ENCODE measurements at regions not wholly inside any gene's neighbourhood (a gene's known extent, or its start where the extent isn't known, plus 50 kb on each side); places are given as distances from the start of the nearest gene placed in this dataset.

DNA sequence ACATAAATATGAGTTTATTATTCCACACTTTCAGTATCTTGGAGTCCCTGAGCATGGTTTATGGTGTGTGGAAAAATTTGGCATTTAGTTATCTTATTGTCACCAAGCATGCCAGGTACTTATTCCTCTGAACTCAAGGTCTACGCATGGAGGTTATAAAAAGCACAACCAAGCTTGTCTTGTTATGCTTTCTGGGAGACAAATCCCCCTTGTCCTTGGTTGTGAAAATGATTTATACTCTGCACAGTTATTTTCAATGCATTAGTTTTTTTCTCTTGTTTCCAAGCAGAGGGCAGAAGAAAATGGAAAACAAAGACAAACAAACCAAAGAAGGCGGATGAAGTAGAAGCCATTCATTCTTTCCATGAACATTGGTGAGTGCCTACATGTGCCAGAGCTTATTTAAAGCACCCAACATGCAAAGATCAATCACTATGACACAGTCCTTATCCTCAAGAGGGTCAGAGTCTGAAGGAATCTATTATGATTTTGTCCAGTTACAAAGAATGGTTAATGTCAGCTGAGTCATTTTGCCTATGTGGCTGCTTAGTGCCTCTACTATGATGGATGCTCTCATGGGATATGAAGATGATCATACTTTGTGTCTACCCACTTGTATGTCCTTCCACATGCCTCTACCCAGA lies 323.1 kb downstream of the TENT4A start:
- 70 to 89% methylated on average over 2 of the region's 2 CpGs for WGBS, 2 donors
- H3K9me3 ChIP-seq, result no peaks in the 10 kb centered on the region
- ATAC-seq (ENCODE audit: low FRiP score in 2 of 2) (no peak), DNase-seq (no peak)
- no peak overlapping the region for H3K4me3 ChIP-seq
- no peaks in the 10 kb centered on the region for H3K4me1 ChIP-seq
- no peaks in the 10 kb centered on the region for H3K27me3 ChIP-seq
- no peaks in the 10 kb centered on the region for H3K36me3 ChIP-seq
- TF ChIP-seq POLR2AphosphoS5 (IDR thresholded peaks at IDR 0.05), result no peak
- no peak for TF ChIP-seq EP300 (IDR thresholded peaks at IDR 0.05)
- TF ChIP-seq, protein P1, sequence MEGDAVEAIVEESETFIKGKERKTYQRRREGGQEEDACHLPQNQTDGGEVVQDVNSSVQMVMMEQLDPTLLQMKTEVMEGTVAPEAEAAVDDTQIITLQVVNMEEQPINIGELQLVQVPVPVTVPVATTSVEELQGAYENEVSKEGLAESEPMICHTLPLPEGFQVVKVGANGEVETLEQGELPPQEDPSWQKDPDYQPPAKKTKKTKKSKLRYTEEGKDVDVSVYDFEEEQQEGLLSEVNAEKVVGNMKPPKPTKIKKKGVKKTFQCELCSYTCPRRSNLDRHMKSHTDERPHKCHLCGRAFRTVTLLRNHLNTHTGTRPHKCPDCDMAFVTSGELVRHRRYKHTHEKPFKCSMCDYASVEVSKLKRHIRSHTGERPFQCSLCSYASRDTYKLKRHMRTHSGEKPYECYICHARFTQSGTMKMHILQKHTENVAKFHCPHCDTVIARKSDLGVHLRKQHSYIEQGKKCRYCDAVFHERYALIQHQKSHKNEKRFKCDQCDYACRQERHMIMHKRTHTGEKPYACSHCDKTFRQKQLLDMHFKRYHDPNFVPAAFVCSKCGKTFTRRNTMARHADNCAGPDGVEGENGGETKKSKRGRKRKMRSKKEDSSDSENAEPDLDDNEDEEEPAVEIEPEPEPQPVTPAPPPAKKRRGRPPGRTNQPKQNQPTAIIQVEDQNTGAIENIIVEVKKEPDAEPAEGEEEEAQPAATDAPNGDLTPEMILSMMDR (IDR thresholded peaks at IDR 0.05), result no peak
- TF ChIP-seq POLR2A (IDR thresholded peaks at IDR 0.05), result no peak
- no peak overlapping the region for H3K27ac ChIP-seq

DNA sequence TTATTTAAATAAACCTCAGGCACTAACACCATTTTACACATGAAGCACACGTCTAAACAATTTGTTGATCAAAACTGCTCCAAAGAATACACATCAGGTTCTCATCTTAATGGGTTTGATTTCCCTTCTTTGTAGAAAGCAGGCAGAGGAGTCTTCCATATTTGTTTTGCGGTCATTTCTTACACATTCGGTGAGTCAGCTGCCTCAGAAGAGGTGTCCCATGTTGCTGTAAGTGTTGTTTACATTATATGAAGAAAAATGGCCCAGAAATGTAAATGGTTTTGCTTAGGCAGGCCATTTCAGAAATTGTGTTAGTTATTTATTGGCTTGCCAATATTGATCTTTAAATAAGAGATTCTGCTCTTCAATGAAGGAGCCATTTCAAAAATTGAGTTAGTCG lies 325.8 kb downstream of the TENT4A start:
- no peaks in the 10 kb centered on the region for H3K4me1 ChIP-seq
- DNase-seq, result no peak
- H3K27me3 ChIP-seq, result no peaks in the 10 kb centered on the region
- H3K27ac ChIP-seq, result no peak overlapping the region
- H3K9me3 ChIP-seq, result no peaks in the 10 kb centered on the region
- WGBS, 2 donors, result 79 to 80% methylated on average over 4 of the region's 4 CpGs
- no peak overlapping the region for H3K4me3 ChIP-seq
- no peaks in the 10 kb centered on the region for H3K36me3 ChIP-seq
- no peak for ATAC-seq (ENCODE audit: low FRiP score in 2 of 2)
- TF ChIP-seq, protein P1 (IDR thresholded peaks at IDR 0.05), result no peak
- TF ChIP-seq POLR2AphosphoS5 (IDR thresholded peaks at IDR 0.05), result no peak
- no peak for TF ChIP-seq EP300 (IDR thresholded peaks at IDR 0.05)
- no peak for TF ChIP-seq POLR2A (IDR thresholded peaks at IDR 0.05)

DNA sequence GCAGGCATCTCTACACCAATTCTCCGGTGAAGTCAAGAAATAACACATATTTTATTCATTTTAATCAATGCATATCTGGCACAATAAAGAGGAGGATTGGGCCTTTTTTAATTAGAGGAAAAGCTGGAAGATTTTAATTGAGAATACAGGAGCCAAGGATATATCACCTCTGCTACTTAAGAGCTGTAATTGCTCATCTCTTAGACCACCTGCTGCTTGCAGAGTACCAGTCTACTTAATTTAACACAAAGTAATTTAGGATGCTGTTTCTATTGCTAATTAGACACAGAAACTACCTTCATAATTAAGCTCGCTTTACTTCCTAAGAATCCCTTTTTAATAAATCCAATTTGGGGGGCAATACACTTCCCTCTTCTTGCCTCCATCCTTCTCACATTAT lies 326.9 kb downstream of the TENT4A start:
- Histone ChIP-seq H3K4me1 (no peaks in the 10 kb centered on the region), H3K9me3 (no peaks in the 10 kb centered on the region), H3K4me3 (no peak overlapping the region), H3K36me3 (no peaks in the 10 kb centered on the region), H3K27me3 (no peaks in the 10 kb centered on the region), H3K27ac (no peak overlapping the region)
- TF ChIP-seq, protein P1 (IDR thresholded peaks at IDR 0.05), result no peak
- TF ChIP-seq POLR2A (IDR thresholded peaks at IDR 0.05) (no peak), EP300 (IDR thresholded peaks at IDR 0.05) (no peak), POLR2AphosphoS5 (IDR thresholded peaks at IDR 0.05) (no peak)
- WGBS, 2 donors, result 88 to 91% methylated on average over 2 of the region's 2 CpGs
- ATAC-seq (ENCODE audit: low FRiP score in 2 of 2) (no peak), DNase-seq (no peak)

DNA sequence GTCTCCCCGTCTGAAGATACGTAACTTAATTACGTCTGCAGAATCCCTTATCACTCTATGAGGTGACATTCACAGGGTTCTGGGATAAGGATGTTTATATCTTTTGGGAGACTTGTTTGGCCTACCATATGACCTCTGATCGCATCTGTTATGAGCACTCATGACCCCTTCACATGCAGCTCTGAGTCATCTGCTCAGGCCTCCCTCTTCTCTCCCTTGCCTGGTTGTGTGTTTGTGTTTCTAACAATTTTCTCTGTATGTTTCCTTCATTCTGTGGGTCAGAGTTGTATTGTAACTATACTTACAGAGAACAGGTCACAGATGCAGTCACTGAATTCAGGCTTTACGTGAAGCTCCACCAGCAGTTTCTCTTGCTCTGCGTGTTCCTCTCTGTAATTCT lies 330.6 kb downstream of the TENT4A start:
- WGBS, 2 donors, result 64 to 75% methylated on average over 6 of the region's 6 CpGs

More for the DNA sequence above, 330.6 kb downstream of the TENT4A start:
- Histone ChIP-seq H3K27me3 (no peaks in the 10 kb centered on the region), H3K4me3 (no peak overlapping the region), H3K4me1 (no peaks in the 10 kb centered on the region), H3K27ac (no peak overlapping the region), H3K36me3 (no peaks in the 10 kb centered on the region), H3K9me3 (no peaks in the 10 kb centered on the region)
- no peak for TF ChIP-seq POLR2AphosphoS5 (IDR thresholded peaks at IDR 0.05)
- TF ChIP-seq POLR2A (IDR thresholded peaks at IDR 0.05), result no peak
- no peak for TF ChIP-seq EP300 (IDR thresholded peaks at IDR 0.05)
- TF ChIP-seq, protein P1 (IDR thresholded peaks at IDR 0.05), result no peak
- ATAC-seq (ENCODE audit: low FRiP score in 2 of 2) (no peak), DNase-seq (no peak)

Measured in upper lobe of left lung (tissue), 6 donors.